ENCODE measurements at regions not wholly inside any gene's neighbourhood (a gene's known extent, or its start where the extent isn't known, plus 50 kb on each side); places are given as distances from the start of the nearest gene placed in this dataset.

- Histone ChIP-seq H3K4me3 (ENCODE audit: low read length) (no peak overlapping the region), H3K9me3 (ENCODE audit: low read length) (no peaks in the 10 kb centered on the region), H3K79me2 (replicated peaks; ENCODE audit: insufficient read depth, low read length) (no peaks in the 10 kb centered on the region), H3K4me2 (ENCODE audit: low read length) (no peak overlapping the region), H4K20me1 (ENCODE audit: insufficient read depth) (no peaks in the 10 kb centered on the region), H3K36me3 (ENCODE audit: insufficient read depth, low read length) (no peaks in the 10 kb centered on the region), H3F3A (ENCODE audit: insufficient read depth, low read length, poor library complexity, severe bottlenecking) (no peaks in the 10 kb centered on the region), H3K9ac (ENCODE audit: low read length) (no peak overlapping the region), H3K27me3 (ENCODE audit: insufficient read depth, low read depth, low read length) (no peaks in the 10 kb centered on the region), H3K9me2 (ENCODE audit: insufficient read depth, low read length) (no peaks in the 10 kb centered on the region), H3K27ac (ENCODE audit: low read length) (no peak overlapping the region), H2AFZ (ENCODE audit: low read depth, low read length) (no peak overlapping the region)
- no peak for TF ChIP-seq POLR2AphosphoS5 (IDR thresholded peaks at IDR 0.05)
- no peak for TF ChIP-seq CTCF (IDR thresholded peaks at IDR 0.05; ENCODE audit: poor library complexity, severe bottlenecking)
- no peak for TF ChIP-seq RAD21 (conservative IDR thresholded peaks at IDR 0.05)
- TF ChIP-seq REST (IDR thresholded peaks at IDR 0.05; ENCODE audit: borderline replicate concordance) = no peak
- no peak for TF ChIP-seq SMC3 (conservative IDR thresholded peaks at IDR 0.05; ENCODE audit: poor library complexity)
- no peak for TF ChIP-seq EP300 (conservative IDR thresholded peaks at IDR 0.05; ENCODE audit: poor library complexity, severe bottlenecking)
- TF ChIP-seq MXI1 (conservative IDR thresholded peaks at IDR 0.05; ENCODE audit: poor library complexity, severe bottlenecking) = no peak
- no peak for TF ChIP-seq TAF1 (IDR thresholded peaks at IDR 0.05; ENCODE audit: low read depth)
- TF ChIP-seq EZH2 (IDR thresholded peaks at IDR 0.05; ENCODE audit: borderline replicate concordance, insufficient read depth, low read length, poor library complexity, severe bottlenecking) = no peak
Measured at GRCh38 chr17:54220829-54221228, 398.1 kb downstream of the KIF2B start.

DNA sequence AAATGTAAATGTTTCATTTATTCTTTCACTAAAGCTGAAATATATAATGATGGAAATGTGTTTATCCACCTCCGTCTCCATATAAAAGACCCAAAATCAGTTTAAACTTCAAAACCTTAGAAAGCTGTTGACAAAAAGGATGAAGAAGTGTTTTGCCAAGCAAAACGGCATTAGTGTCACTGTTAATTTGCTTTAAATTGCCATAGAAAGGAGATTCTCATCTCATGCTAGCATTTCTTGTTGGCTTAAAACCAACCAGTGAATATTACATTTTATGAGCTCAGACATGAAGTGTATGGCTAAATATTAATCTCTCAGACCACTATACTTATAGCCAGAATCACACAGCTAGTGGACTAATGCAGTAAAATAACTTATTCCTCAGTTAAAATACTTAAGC, 398.8 kb downstream of the KIF2B start:
- Histone ChIP-seq H4K20me1 (ENCODE audit: insufficient read depth) (no peaks in the 10 kb centered on the region), H3K27ac (ENCODE audit: low read length) (no peak overlapping the region), H3F3A (ENCODE audit: insufficient read depth, low read length, poor library complexity, severe bottlenecking) (no peaks in the 10 kb centered on the region), H3K79me2 (replicated peaks; ENCODE audit: insufficient read depth, low read length) (no peaks in the 10 kb centered on the region), H3K4me3 (ENCODE audit: low read length) (no peak overlapping the region), H3K9me3 (ENCODE audit: low read length) (no peaks in the 10 kb centered on the region), H3K4me2 (ENCODE audit: low read length) (no peak overlapping the region), H2AFZ (ENCODE audit: low read depth, low read length) (no peak overlapping the region), H3K36me3 (ENCODE audit: insufficient read depth, low read length) (no peaks in the 10 kb centered on the region), H3K9me2 (ENCODE audit: insufficient read depth, low read length) (no peaks in the 10 kb centered on the region), H3K9ac (ENCODE audit: low read length) (no peak overlapping the region), H3K27me3 (ENCODE audit: insufficient read depth, low read depth, low read length) (no peaks in the 10 kb centered on the region)
- TF ChIP-seq EZH2 (IDR thresholded peaks at IDR 0.05; ENCODE audit: borderline replicate concordance, insufficient read depth, low read length, poor library complexity, severe bottlenecking) (no peak), TAF1 (IDR thresholded peaks at IDR 0.05; ENCODE audit: low read depth) (no peak), SMC3 (conservative IDR thresholded peaks at IDR 0.05; ENCODE audit: poor library complexity) (no peak), REST (IDR thresholded peaks at IDR 0.05; ENCODE audit: borderline replicate concordance) (no peak)
